Choroid plexus epithelial cell (primary cell): ENCODE measurements at regions not wholly inside any gene's neighbourhood (a gene's known extent, or its start where the extent isn't known, plus 50 kb on each side); places are given as distances from the start of the nearest gene placed in this dataset.
"Not testable (repeated sequence)": the region's sequence is repeated elsewhere in the genome, so short reads cannot be mapped to it uniquely, and the experiment has no call there.

Experiments
- DNase-seq: peaks from one replicate; pipeline ENCODE4 v3.0.0-alpha.2; 2010; ENCODE audit warnings: low read depth
- H3K4me3 ChIP-seq: 2 replicates; pipeline ENCODE4 v1.5.1; 2011; ENCODE audit warnings: low read depth, mild to moderate bottlenecking, control low read depth, low read length, moderate library complexity
- CTCF ChIP-seq: conservative IDR thresholded peaks from 2 replicates; pipeline ENCODE4 v1.5.1; 2011; ENCODE audit warnings: low read depth, mild to moderate bottlenecking, control low read depth, inconsistent platforms, low read length, moderate library complexity

GRCh38 chr9:135186248-135187164 lies 99.0 kb downstream of the OLFM1 start:
- DNase-seq, result no peak
- H3K4me3 ChIP-seq, result no peak overlapping the region
- TF ChIP-seq CTCF, result no peak

GRCh38 chr9:135187365-135187764 lies 99.9 kb downstream of the OLFM1 start:
- no peak for TF ChIP-seq CTCF
- no peak for DNase-seq
- H3K4me3 ChIP-seq, result no peak overlapping the region

GRCh38 chr9:135188681-135189151 lies 101.2 kb downstream of the OLFM1 start:
- TF ChIP-seq CTCF, result no peak
- no peak for DNase-seq
- no peak overlapping the region for H3K4me3 ChIP-seq

- DNase-seq, result no peak
- no peak for TF ChIP-seq CTCF
- no peak overlapping the region for H3K4me3 ChIP-seq
Measured at GRCh38 chr9:135189497-135189896, 102.0 kb downstream of the OLFM1 start.

GRCh38 chr9:135190789-135191577 lies 103.5 kb downstream of the OLFM1 start:
- TF ChIP-seq CTCF, result no peak
- DNase-seq, result no peak

GRCh38 chr9:135192686-135193085 lies 105.2 kb downstream of the OLFM1 start:
- TF ChIP-seq CTCF, result no peak
- no peak for DNase-seq
- no peak overlapping the region for H3K4me3 ChIP-seq

More at GRCh38 chr9:135190789-135191577, 103.5 kb downstream of the OLFM1 start:
- H3K4me3 ChIP-seq, result no peak overlapping the region

- DNase-seq, result not testable (repeated sequence)
Measured at GRCh38 chr9:135195975-135196374, 108.5 kb downstream of the OLFM1 start.

More at GRCh38 chr9:135195975-135196374, 108.5 kb downstream of the OLFM1 start:
- not testable (repeated sequence) for H3K4me3 ChIP-seq
